IPS DF 19.7 (cell line): ENCODE measurements at regions not wholly inside any gene's neighbourhood (a gene's known extent, or its start where the extent isn't known, plus 50 kb on each side); places are given as distances from the start of the nearest gene placed in this dataset.

Source experiments
- DNase-seq: peaks from one replicate; pipeline ENCODE4 v3.0.0-alpha.2; 2013; ENCODE audit warnings: low read depth, low spot score

GRCh38 chr6:6376845-6377244 lies 56.4 kb upstream of the F13A1 start:
- DNase-seq, result no peak

GRCh38 chr6:6377621-6378020 lies 57.2 kb upstream of the F13A1 start:
- DNase-seq, result no peak

- no peak for DNase-seq
Measured at GRCh38 chr6:6379573-6379972, 59.1 kb upstream of the F13A1 start.

- peak; percentile 17 for DNase-seq
Measured at GRCh38 chr6:6384520-6384919, 64.1 kb upstream of the F13A1 start.

GRCh38 chr6:6386010-6386409 lies 65.5 kb upstream of the F13A1 start:
- no peak for DNase-seq

- no peak for DNase-seq
Measured at GRCh38 chr6:6390849-6391602, 70.6 kb upstream of the F13A1 start.

GRCh38 chr6:6392214-6393068 lies 72.0 kb upstream of the F13A1 start:
- DNase-seq, result no peak

GRCh38 chr6:6393069-6393529 lies 72.6 kb upstream of the F13A1 start:
- DNase-seq, result no peak

GRCh38 chr6:6395581-6396197 lies 75.2 kb upstream of the F13A1 start:
- no peak for DNase-seq

GRCh38 chr6:6397842-6398241 lies 77.4 kb upstream of the F13A1 start:
- DNase-seq, result no peak

- no peak for DNase-seq
Measured at GRCh38 chr6:6399568-6399967, 79.1 kb upstream of the F13A1 start.

- no peak for DNase-seq
Measured at GRCh38 chr6:6401401-6401800, 80.9 kb upstream of the F13A1 start.

- DNase-seq, result no peak
Measured at GRCh38 chr6:6402006-6402405, 81.5 kb upstream of the F13A1 start.

GRCh38 chr6:6402591-6402990 lies 82.1 kb upstream of the F13A1 start:
- DNase-seq, result no peak

- no peak for DNase-seq
Measured at GRCh38 chr6:6405031-6405430, 84.6 kb upstream of the F13A1 start.

GRCh38 chr6:6405997-6406714 lies 85.7 kb upstream of the F13A1 start:
- DNase-seq, result no peak

- no peak for DNase-seq
Measured at GRCh38 chr6:6406715-6407070, 86.2 kb upstream of the F13A1 start.

- DNase-seq, result no peak
Measured at GRCh38 chr6:6407071-6407741, 86.7 kb upstream of the F13A1 start.

GRCh38 chr6:6409397-6410030 lies 89.1 kb upstream of the F13A1 start:
- DNase-seq, result no peak

- no peak for DNase-seq
Measured at GRCh38 chr6:6411115-6411514, 90.7 kb upstream of the F13A1 start.

- no peak for DNase-seq
Measured at GRCh38 chr6:6412221-6412620, 91.8 kb upstream of the F13A1 start.
